HG03135 (cell line): ENCODE measurements at regions not wholly inside any gene's neighbourhood (a gene's known extent, or its start where the extent isn't known, plus 50 kb on each side); places are given as distances from the start of the nearest gene placed in this dataset.
"Not testable (repeated sequence)": the region's sequence is repeated elsewhere in the genome, so short reads cannot be mapped to it uniquely, and the experiment has no call there.

Source experiments
- ATAC-seq: cut with Tn5 transposase; IDR thresholded peaks from one replicate; pipeline ENCODE4 v1.9.1; 2021; ENCODE audit warnings: mild to moderate bottlenecking, moderate library complexity; ENCODE audit not compliant: unreplicated experiment

DNA sequence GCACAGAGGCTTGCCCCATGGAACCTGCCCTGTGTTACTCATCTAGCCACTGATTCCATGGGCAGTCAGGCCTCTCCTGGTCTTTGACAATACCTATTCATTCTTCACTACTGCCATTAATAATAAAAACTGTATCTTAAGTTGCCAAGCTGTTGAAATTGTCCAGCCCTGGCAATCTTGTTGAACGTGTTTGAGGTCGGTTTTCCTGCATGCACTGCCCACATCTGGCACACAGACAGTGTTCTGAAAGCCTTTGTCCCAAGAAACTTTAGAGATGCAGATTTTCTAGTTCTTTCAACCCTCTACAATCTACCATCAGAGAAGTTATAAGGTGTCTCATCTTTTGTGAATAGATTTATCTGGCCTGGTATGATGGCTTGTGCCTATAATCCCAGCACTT, 567.2 kb upstream of the NECTIN3 start:
- ATAC-seq, result no peak

GRCh38 chr3:110504901-110505300, 566.7 kb upstream of the NECTIN3 start:
- no peak for ATAC-seq

GRCh38 chr3:110506890-110507289, 564.7 kb upstream of the NECTIN3 start:
- ATAC-seq, result no peak

- not testable (repeated sequence) for ATAC-seq
Measured at GRCh38 chr3:110507570-110507969, 564.0 kb upstream of the NECTIN3 start.

GRCh38 chr3:110512961-110513360, 558.7 kb upstream of the NECTIN3 start:
- ATAC-seq, result no peak

- no peak for ATAC-seq
Measured at GRCh38 chr3:110518031-110518430, 553.6 kb upstream of the NECTIN3 start.

GRCh38 chr3:110519071-110519470, 552.5 kb upstream of the NECTIN3 start:
- no peak for ATAC-seq

DNA sequence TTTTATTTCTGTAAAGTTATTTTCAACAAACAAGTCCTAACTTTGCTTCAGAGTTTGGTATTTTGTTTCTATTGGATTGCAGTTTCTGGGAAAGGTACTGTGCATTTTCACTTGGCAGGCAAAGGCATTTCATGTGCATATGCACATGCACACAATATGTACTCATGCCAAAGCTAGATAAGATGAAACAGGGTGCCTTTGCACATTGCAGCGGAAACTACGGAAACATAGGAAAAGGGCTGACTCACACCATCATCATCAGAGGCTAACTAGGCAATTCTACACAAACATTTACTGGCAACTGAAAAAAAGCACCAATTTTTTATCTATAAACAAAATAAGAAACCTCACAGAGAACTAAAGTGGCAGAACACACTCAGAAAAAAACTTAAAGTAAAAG, 550.6 kb upstream of the NECTIN3 start:
- ATAC-seq, result no peak

DNA sequence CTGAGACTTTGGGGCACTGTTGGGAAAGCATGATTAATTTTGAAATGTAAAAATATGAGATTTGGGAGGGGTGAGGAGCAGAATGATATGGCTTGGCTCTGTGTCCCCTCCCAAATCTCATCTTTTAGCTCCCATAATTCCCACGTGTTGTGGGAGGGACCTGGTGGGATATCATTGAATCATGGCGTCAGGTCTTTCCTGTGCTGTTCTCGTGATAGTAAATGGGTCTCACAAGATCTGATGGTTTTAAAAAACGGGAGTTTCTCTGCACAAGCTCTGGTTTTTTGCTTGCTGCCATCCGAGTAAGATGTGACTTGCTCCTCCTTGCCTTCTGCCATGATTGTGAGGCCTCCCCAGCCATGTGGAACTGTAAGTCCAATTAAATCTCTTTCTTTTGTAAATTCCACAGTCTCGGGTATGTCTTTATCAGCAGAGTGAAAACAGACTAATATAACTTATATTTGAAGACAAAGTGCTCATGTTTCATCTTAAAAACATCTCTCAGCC, 546.0 kb upstream of the NECTIN3 start:
- ATAC-seq, result not testable (repeated sequence)

- ATAC-seq, result no peak
Measured at GRCh38 chr3:110526777-110527727, 544.6 kb upstream of the NECTIN3 start.

GRCh38 chr3:110528305-110529121, 543.1 kb upstream of the NECTIN3 start:
- no peak for ATAC-seq

DNA sequence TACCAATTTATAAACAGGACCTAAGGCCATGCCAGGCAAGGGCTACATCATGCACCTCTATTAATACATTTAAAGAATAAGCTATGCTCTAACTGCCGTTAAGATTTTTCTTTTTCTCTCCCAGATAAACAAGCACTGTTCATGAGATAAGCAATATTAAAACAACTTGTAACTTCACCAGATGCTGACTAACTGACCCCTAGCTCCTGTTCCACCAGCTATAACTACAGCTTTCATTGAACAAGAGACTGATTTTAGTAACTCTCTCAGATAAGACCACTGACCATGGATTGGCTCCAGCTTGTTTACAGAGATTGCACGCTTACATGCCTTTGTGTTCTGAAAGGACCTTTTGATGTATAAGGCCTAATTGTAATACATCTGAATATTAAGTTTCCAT, 540.7 kb upstream of the NECTIN3 start:
- ATAC-seq, result no peak

DNA sequence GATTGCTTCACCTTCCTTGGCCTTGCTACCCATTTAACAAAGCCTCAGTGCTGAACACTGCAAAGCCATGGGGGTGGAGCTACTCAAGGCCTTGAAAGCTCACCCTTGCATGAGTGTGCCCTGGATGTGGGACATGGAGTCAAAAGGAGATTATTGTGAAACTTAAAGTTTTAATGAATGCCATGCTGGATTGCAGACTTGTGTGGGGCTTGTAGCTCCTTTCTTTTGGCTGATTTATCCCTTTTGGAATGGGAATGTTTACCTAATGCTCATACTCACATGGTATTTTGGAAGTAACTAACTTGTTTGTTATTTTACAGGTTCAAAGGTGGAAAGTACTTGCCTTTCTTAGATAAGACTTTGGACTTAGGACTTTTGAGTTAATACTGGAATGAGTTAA, 538.5 kb upstream of the NECTIN3 start:
- ATAC-seq, result no peak

DNA sequence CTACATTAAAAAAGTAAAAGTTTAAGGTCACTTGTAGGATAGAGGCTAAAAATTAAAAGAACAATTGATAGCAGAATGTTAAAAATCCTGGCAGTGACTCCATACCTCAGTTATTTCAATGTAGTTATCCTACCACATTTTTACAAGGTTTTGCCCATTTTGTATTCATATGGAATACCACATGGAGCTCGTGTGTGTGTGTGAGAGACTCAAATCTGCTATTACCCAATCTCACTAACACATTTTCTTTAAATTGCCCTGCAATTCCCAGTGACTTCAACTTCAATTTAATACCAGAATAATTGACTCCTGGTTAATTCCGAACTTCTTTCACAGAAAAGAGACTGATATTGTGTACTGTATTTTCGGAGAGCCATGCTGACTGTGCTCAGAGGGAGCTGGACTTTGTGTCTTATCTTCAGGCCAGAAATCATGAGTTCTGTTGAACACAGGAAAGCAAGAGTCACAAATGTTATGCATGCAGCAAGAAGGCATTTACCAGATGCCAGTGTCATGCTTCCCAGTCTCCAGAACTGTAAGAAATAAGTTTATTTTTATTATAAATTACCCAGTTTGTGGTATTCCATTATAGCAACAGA, 529.0 kb upstream of the NECTIN3 start:
- ATAC-seq, result no peak

DNA sequence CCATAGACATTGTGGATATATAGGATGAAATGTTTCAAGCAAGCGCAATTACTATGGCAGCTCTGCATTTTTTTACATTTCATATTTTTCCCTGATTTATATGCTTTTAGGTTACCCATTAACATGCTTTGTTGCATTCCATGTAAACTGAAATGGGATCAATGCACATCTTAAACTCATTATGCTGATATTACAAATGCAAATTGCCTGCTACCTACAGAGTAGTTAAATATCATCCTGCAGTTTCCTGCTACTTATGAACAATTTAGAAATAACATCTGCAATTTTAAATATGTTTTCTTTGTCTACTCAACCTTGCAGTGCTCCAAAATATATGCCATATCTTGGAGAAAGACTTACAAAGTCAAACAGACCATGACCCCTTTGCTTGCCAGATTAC, 526.9 kb upstream of the NECTIN3 start:
- ATAC-seq, result no peak

GRCh38 chr3:110550511-110550910, 521.1 kb upstream of the NECTIN3 start:
- no peak for ATAC-seq

DNA sequence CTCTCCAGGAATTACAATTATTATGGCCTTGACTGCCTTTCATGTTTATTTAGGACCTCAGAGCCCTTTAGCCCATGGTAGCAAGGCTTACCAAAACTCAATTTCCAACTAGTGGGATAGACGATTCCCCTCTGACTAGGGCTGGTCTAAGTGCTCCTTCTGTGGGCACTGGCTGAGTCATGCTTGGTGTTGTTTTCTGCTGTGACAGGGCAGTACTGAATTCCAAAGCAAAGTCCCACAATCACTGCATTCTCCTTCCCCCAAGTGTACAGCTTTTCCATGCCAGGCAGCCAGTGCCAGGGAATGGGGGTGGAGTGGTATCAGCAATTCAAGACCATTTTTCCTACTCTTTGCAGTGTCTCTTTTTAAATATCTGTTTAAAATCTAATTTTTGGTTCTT, 509.0 kb upstream of the NECTIN3 start:
- ATAC-seq, result no peak

DNA sequence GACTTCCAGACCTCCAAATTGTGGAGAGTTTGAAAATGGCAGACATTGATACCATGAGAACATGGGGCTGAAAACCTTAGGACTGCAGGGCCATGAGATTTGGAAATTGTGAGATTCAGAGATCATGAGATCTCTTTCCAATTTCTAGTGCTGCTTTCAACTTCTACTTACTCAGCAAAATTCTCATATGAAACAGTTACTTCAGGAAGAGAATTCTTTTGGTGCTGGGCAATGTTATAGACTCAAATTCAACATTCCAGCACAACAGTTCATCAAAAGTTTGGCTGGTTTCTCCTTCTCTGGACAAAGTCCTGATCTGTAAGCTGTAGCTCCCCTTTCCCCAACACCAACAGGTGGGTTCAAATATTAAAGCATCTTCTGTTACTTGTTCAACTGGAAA, 506.9 kb upstream of the NECTIN3 start:
- ATAC-seq, result no peak

- no peak for ATAC-seq
Measured at GRCh38 chr3:110567029-110567428, 504.6 kb upstream of the NECTIN3 start.

DNA sequence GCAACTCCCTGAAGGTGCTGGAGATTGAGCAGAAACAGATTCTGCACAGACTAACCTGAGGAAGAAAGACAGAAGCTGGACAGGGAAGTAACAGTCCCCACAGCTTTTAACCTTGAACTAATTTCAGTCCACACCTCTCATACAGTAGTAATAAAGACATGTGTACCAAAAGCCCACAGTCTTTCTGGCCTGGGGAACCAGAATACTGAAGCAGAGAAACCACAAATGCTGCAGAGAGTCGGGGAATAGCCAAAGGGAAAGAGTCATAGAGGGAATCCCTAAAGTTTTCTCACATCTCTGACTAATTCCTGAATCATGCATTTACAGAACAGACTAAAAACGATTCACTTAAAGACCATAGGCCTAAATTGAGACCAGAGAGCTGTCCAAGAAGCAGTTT, 503.4 kb upstream of the NECTIN3 start:
- no peak for ATAC-seq

DNA sequence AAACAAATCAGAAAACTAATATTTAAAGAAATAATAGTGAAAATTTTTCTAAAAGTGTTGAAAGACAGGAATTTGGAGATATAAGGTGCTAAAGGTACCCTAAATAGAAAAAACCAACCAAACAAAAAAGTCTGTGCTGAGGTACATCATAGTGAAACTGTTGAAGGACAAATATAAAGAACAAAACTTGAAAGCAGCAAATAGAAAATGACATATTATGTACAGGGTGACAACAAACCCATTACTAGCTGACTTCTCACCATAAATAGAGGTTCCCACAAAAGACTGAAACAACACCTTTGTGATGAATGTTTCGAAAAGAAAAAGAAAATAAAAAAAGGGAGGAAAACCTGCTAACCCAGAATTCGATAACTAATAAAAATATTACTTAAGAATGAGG, 502.5 kb upstream of the NECTIN3 start:
- no peak for ATAC-seq
